ENCODE measurements at regions not wholly inside any gene's neighbourhood (a gene's known extent, or its start where the extent isn't known, plus 50 kb on each side); places are given as distances from the start of the nearest gene placed in this dataset.

DNA sequence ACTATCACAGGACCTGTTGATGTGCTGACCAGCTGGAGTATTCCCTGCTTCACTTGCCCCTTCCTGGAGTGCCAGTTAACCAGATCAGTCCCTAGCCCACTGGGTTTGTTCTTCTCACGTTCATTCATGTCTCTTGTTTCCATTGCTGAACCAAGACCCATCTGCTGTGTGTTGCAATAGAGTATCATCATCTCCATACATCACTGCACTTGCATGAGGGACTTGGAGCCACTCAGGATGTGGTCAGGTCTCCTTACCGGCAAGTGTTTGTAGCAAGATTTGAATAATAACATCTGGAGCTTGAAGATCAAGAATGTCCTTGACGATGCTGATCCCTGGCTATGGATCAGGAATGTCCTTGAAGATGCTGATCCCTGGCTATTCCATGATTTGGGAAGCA, 358.6 kb downstream of the IRX1 start:
- TF ChIP-seq, protein P1, sequence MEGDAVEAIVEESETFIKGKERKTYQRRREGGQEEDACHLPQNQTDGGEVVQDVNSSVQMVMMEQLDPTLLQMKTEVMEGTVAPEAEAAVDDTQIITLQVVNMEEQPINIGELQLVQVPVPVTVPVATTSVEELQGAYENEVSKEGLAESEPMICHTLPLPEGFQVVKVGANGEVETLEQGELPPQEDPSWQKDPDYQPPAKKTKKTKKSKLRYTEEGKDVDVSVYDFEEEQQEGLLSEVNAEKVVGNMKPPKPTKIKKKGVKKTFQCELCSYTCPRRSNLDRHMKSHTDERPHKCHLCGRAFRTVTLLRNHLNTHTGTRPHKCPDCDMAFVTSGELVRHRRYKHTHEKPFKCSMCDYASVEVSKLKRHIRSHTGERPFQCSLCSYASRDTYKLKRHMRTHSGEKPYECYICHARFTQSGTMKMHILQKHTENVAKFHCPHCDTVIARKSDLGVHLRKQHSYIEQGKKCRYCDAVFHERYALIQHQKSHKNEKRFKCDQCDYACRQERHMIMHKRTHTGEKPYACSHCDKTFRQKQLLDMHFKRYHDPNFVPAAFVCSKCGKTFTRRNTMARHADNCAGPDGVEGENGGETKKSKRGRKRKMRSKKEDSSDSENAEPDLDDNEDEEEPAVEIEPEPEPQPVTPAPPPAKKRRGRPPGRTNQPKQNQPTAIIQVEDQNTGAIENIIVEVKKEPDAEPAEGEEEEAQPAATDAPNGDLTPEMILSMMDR (IDR thresholded peaks at IDR 0.05), result no peak
- no peak for TF ChIP-seq POLR2A (IDR thresholded peaks at IDR 0.05)
